ACHN (cell line): ENCODE measurements at regions not wholly inside any gene's neighbourhood (a gene's known extent, or its start where the extent isn't known, plus 50 kb on each side); places are given as distances from the start of the nearest gene placed in this dataset.

Experiments used
- DNase-seq: peaks from one replicate; pipeline ENCODE4 v3.0.0-alpha.2; 2015
- in situ Hi-C: cut with HindIII; loops from 2 replicates; pipeline ENCODE4 v1.10.0; 2017; ENCODE audit warnings: low sequenced_read_pairs, low pct_ligation_motif_present, low pct_unique_long_range_greater_than_20kb

- no peak for DNase-seq
- in situ Hi-C loops: no loop called here
Observed at GRCh38 chr15:97592778-97593177, 367.7 kb upstream of the ARRDC4 start.

- in situ Hi-C loops: no loop called here
Observed at GRCh38 chr15:97597801-97598200, 362.7 kb upstream of the ARRDC4 start.

GRCh38 chr15:97598353-97598798 is 362.1 kb upstream of the ARRDC4 start:
- in situ Hi-C loops: no loop called here
- no peak for DNase-seq

More at GRCh38 chr15:97597801-97598200, 362.7 kb upstream of the ARRDC4 start:
- no peak for DNase-seq

- in situ Hi-C loops: no loop called here
- DNase-seq: no peak
Observed at GRCh38 chr15:97600190-97600589, 360.3 kb upstream of the ARRDC4 start.

GRCh38 chr15:97604677-97605076 is 355.8 kb upstream of the ARRDC4 start:
- in situ Hi-C loops: no loop called here
- DNase-seq: no peak

GRCh38 chr15:97615114-97615513 is 345.4 kb upstream of the ARRDC4 start:
- in situ Hi-C loops: no loop called here

GRCh38 chr15:97623091-97623661 is 337.3 kb upstream of the ARRDC4 start:
- DNase-seq: no peak
- in situ Hi-C loops: no loop called here

More at GRCh38 chr15:97615114-97615513, 345.4 kb upstream of the ARRDC4 start:
- no peak for DNase-seq

- in situ Hi-C loops: no loop called here
- DNase-seq: no peak
Observed at GRCh38 chr15:97627634-97628033, 332.9 kb upstream of the ARRDC4 start.

- no peak for DNase-seq
- in situ Hi-C loops: no loop called here
Observed at GRCh38 chr15:97645758-97646157, 314.7 kb upstream of the ARRDC4 start.

GRCh38 chr15:97648728-97649127 is 311.8 kb upstream of the ARRDC4 start:
- in situ Hi-C loops: no loop called here
- DNase-seq: no peak

GRCh38 chr15:97652041-97652440 is 308.5 kb upstream of the ARRDC4 start:
- no peak for DNase-seq

GRCh38 chr15:97652700-97653167 is 307.8 kb upstream of the ARRDC4 start:
- DNase-seq: no peak
- in situ Hi-C loops: no loop called here

More at GRCh38 chr15:97652041-97652440, 308.5 kb upstream of the ARRDC4 start:
- in situ Hi-C loops: no loop called here

GRCh38 chr15:97653896-97654295 is 306.6 kb upstream of the ARRDC4 start:
- in situ Hi-C loops: no loop called here
- DNase-seq: no peak

GRCh38 chr15:97654481-97655076 is 305.9 kb upstream of the ARRDC4 start:
- DNase-seq: no peak

GRCh38 chr15:97661796-97662195 is 298.7 kb upstream of the ARRDC4 start:
- in situ Hi-C loops: no loop called here

More at GRCh38 chr15:97654481-97655076, 305.9 kb upstream of the ARRDC4 start:
- in situ Hi-C loops: no loop called here

GRCh38 chr15:97672586-97672985 is 287.9 kb upstream of the ARRDC4 start:
- no peak for DNase-seq
- in situ Hi-C loops: no loop called here

More at GRCh38 chr15:97661796-97662195, 298.7 kb upstream of the ARRDC4 start:
- DNase-seq: no peak

GRCh38 chr15:97678656-97679055 is 281.8 kb upstream of the ARRDC4 start:
- in situ Hi-C loops: no loop called here
- DNase-seq: no peak

GRCh38 chr15:97679106-97679688 is 281.3 kb upstream of the ARRDC4 start:
- in situ Hi-C loops: no loop called here
- DNase-seq: no peak

GRCh38 chr15:97680606-97681220 is 279.8 kb upstream of the ARRDC4 start:
- no peak for DNase-seq
- in situ Hi-C loops: no loop called here
